Choroid plexus epithelial cell (primary cell): ENCODE measurements at regions not wholly inside any gene's neighbourhood (a gene's known extent, or its start where the extent isn't known, plus 50 kb on each side); places are given as distances from the start of the nearest gene placed in this dataset.

Source experiments
- DNase-seq: peaks from one replicate; pipeline ENCODE4 v3.0.0-alpha.2; 2010; ENCODE audit warnings: low read depth
- H3K4me3 ChIP-seq: 2 replicates; pipeline ENCODE4 v1.5.1; 2011; ENCODE audit warnings: low read depth, mild to moderate bottlenecking, control low read depth, low read length, moderate library complexity
- TF ChIP-seq, protein P1 (sequence below): conservative IDR thresholded peaks from 2 replicates; pipeline ENCODE4 v1.5.1; 2011; ENCODE audit warnings: low read depth, mild to moderate bottlenecking, control low read depth, inconsistent platforms, low read length, moderate library complexity

DNA sequence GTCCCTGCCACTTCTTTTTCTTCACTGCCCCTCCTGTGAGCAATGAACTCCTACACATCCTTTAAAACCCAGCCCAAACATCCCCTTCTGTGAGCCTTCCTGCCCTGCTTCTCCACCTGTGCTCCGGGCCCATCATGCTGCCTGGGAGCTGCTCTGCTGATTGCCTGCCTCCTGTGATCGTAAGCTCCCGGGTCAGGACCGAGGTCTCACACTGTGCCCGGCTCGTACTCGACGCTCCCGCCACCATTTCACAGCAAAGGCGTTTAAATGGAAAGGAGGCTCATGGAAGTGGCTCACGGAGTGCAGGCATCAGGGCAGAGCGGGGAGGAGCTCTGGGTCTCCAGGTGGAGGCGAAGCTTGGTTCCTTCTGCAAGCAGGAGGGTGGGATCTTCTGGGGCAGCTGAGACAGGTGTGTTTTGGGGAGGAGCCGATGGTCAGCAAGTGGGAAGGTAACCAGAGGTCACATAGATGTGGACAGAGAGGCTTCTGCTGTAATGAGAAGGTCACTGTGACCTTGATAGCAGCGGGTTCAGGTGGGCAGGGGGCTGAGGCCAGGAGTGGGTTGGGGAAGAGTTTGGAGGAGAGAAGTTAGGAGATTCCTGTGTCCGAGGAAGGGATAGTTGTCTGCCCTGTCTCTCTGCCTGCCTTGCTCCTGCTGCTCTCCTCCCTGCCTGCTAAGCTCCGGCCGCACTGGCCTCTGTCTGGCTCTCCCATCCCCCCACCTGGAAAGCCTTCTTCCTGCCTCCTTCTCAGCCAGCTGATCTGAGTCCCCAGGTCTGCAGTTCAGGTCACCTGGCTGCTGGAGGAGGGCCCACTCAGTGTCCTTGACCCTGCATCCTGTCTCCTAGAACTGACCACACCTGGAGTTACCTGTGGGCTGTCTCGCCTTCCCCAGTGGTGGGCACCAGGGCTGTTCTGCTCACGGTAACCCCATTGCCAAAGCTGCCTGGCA is 52.7 kb upstream of the FRMD1 start:
- TF ChIP-seq, protein P1, sequence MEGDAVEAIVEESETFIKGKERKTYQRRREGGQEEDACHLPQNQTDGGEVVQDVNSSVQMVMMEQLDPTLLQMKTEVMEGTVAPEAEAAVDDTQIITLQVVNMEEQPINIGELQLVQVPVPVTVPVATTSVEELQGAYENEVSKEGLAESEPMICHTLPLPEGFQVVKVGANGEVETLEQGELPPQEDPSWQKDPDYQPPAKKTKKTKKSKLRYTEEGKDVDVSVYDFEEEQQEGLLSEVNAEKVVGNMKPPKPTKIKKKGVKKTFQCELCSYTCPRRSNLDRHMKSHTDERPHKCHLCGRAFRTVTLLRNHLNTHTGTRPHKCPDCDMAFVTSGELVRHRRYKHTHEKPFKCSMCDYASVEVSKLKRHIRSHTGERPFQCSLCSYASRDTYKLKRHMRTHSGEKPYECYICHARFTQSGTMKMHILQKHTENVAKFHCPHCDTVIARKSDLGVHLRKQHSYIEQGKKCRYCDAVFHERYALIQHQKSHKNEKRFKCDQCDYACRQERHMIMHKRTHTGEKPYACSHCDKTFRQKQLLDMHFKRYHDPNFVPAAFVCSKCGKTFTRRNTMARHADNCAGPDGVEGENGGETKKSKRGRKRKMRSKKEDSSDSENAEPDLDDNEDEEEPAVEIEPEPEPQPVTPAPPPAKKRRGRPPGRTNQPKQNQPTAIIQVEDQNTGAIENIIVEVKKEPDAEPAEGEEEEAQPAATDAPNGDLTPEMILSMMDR, result no peak
- H3K4me3 ChIP-seq, result no peak overlapping the region
- DNase-seq, result no peak

GRCh38 chr6:168130697-168131371 is 51.8 kb upstream of the FRMD1 start:
- no peak overlapping the region for H3K4me3 ChIP-seq
- TF ChIP-seq, protein P1, result no peak
- DNase-seq, result no peak

DNA sequence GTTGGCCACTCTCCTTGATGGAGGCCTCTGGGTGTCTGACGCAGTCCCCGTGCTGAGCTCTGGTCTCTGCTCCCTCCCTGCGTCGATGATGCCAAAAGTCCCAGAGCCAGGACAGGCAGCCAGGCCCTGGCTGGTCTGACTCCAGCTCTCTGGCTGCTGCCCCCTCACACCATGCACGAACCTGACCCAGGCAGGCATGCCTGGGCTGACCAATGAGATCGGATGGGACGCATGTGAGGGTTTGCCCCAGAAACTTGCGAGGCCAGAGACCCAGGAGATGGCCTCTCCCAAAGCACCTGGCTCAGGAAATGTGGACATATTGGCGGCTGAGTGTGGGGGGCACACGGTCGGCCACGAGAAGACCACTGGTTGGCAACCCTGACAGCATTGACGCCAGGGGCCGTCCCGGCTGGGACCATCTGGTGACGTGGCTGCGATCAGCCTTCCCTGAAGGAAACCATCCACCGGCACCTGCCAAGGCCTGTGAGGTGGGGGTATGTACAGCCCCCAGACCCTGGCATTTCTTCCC is 51.2 kb upstream of the FRMD1 start:
- TF ChIP-seq, protein P1, result no peak
- DNase-seq, result no peak
- H3K4me3 ChIP-seq, result no peak overlapping the region

GRCh38 chr6:168129292-168130167 is 50.5 kb upstream of the FRMD1 start:
- DNase-seq, result no peak
- TF ChIP-seq, protein P1, result no peak
- H3K4me3 ChIP-seq, result no peak overlapping the region

DNA sequence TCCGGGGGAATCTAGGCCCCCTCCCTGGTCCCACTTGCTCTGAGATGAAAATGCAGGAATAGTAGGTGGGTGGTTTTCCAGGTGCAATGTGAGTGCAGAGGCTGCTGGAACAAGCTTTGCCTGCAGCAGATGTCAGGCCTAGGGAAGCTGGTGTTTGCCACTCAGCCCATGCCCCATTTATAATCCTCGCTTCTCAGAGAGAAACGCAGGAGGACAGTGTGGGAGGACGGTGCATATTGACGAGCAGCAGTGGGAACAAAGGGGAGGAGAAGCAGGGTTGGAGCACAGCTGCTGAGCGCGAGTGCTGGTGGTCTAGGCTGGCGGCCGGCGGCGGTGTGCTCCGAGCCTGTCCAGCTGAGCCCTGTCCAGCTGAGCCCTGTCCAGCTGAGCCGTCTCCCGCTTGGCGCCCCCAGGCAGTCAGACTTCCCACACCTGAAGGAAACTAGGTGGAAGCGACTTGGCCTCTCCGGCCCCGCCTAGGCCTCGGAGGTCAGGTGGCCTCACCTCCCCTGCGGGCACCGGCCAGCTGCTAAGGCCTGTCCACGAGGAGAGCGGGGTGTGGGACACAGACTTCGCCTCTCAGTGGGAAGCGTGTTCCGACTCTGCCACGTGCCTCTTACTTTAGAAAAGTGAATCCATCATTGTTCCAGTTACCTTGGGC is 49.7 kb upstream of the FRMD1 start:
- TF ChIP-seq, protein P1, result no peak
- no peak for DNase-seq

More for the DNA sequence above, 49.7 kb upstream of the FRMD1 start:
- no peak overlapping the region for H3K4me3 ChIP-seq
